Pulmonary artery endothelial cell (primary cell): ENCODE measurements at regions not wholly inside any gene's neighbourhood (a gene's known extent, or its start where the extent isn't known, plus 50 kb on each side); places are given as distances from the start of the nearest gene placed in this dataset.

Experiments used
- DNase-seq: peaks from one replicate; pipeline ENCODE4 v3.0.0-alpha.2; 2011; ENCODE audit warnings: low read depth, low spot score

GRCh38 chr10:58140691-58141347, 126.9 kb downstream of the IPMK start:
- DNase-seq: no peak

- no peak for DNase-seq
These were observed 127.6 kb downstream of the IPMK start for GRCh38 chr10:58140054-58140453.

- DNase-seq: no peak
These were observed 129.9 kb downstream of the IPMK start for GRCh38 chr10:58137813-58138212.

GRCh38 chr10:58115218-58116050, 152.3 kb downstream of the IPMK start:
- no peak for DNase-seq

GRCh38 chr10:58109731-58110130, 158.0 kb downstream of the IPMK start:
- DNase-seq: no peak

GRCh38 chr10:58107506-58107905, 160.2 kb downstream of the IPMK start:
- no peak for DNase-seq

GRCh38 chr10:58106211-58107035, 161.3 kb downstream of the IPMK start:
- no peak for DNase-seq

GRCh38 chr10:58104351-58104751, 163.3 kb downstream of the IPMK start:
- DNase-seq: no peak

- DNase-seq: no peak
These were observed 164.8 kb downstream of the IPMK start for GRCh38 chr10:58102897-58103296.

GRCh38 chr10:58101682-58102081, 166.0 kb downstream of the IPMK start:
- DNase-seq: no peak

- no peak for DNase-seq
These were observed 172.5 kb downstream of the IPMK start for GRCh38 chr10:58094985-58095718.

GRCh38 chr10:58091886-58092285, 175.8 kb downstream of the IPMK start:
- no peak for DNase-seq

- no peak for DNase-seq
These were observed 178.0 kb downstream of the IPMK start for GRCh38 chr10:58089739-58090138.

GRCh38 chr10:58087896-58088295, 179.8 kb downstream of the IPMK start:
- DNase-seq: no peak

GRCh38 chr10:58086763-58087150, 180.9 kb downstream of the IPMK start:
- no peak for DNase-seq

GRCh38 chr10:58086144-58086762, 181.4 kb downstream of the IPMK start:
- no peak for DNase-seq

GRCh38 chr10:58082248-58082647, 185.4 kb downstream of the IPMK start:
- DNase-seq: no peak

- no peak for DNase-seq
These were observed 186.3 kb downstream of the IPMK start for GRCh38 chr10:58081353-58081752.

GRCh38 chr10:58079461-58079860, 188.2 kb downstream of the IPMK start:
- DNase-seq: no peak

- DNase-seq: no peak
These were observed 195.1 kb downstream of the IPMK start for GRCh38 chr10:58072634-58073033.

GRCh38 chr10:58070956-58071355, 196.7 kb downstream of the IPMK start:
- no peak for DNase-seq
